HCT116 (cell line): ENCODE measurements at regions not wholly inside any gene's neighbourhood (a gene's known extent, or its start where the extent isn't known, plus 50 kb on each side); places are given as distances from the start of the nearest gene placed in this dataset.

Source experiments
- ATAC-seq: fragments of 200-7000 bp; cut with Tn5 transposase; 2 replicates; pipeline ENCODE4 v1.9.1; 2020; ENCODE audit warnings: mild to moderate bottlenecking, moderate library complexity
- BruUV-seq: library from RNA; stranded (reverse); fragments of 400-500 nt; replicated peaks from 2 replicates; lab custom pipeline; 2021; lab: Mats Ljungman, UMichigan
- CTCF ChIA-PET: fragments of 300-600 bp; sonication (Branson Sonifier 250); formaldehyde crosslinking; loops from one replicate; lab custom pipeline; 2021; ENCODE audit warnings: antibody characterized with exemption; lab: Charles Lee
- POLR2A ChIA-PET: fragments of 300-600, 350-600 bp; sonication (Branson Sonifier 250); formaldehyde crosslinking; loops from one replicate; lab custom pipeline; 2021; ENCODE audit warnings: antibody characterized with exemption; lab: Charles Lee
- RAD21 ChIA-PET, 2 experiments: fragments of 300-600 bp; sonication (Branson Sonifier 250); formaldehyde crosslinking; loops; one replicate each; lab custom pipeline; 2023; ENCODE audit warnings: low total read pairs in 2 of 2; ENCODE audit not compliant: uncharacterized antibody in 2 of 2, unreplicated experiment in 2 of 2, low non-redundant PET in 1 of 2; lab: Charles Lee
- DNase-seq: peaks from one replicate; pipeline ENCODE4 v3.0.0-alpha.2; 2010; ENCODE audit warnings: low read depth, low spot score
- H2AFZ ChIP-seq: fragments of 200-600 bp; shearing (Covaris generic), sonication (generic); 2 replicates; pipeline ENCODE4 v1.6.1; 2017; ENCODE audit warnings: low read depth, mixed run types, mixed read lengths, antibody characterized with exemption, low read length; ENCODE audit not compliant: poor library complexity, severe bottlenecking
- H3K27ac ChIP-seq: 2 replicates; pipeline ENCODE4 v1.5.1; 2012; ENCODE audit warnings: low read depth, low read length
- H3K27me3 ChIP-seq: fragments of 200-600 bp; sonication (generic); 2 replicates; pipeline ENCODE4 v1.6.1; 2016; ENCODE audit warnings: mixed run types, low read length, mixed read lengths; ENCODE audit not compliant: insufficient read depth
- H3K36me3 ChIP-seq, 2 experiments: fragments of 200-500 bp in 1 of 2; fragments of 200-600 bp in 1 of 2; sonication (Bioruptor generic) in 1 of 2; sonication (generic) in 1 of 2; 2 replicates each; pipeline versions ENCODE4 v1.5.1 to v1.6.1; 2014 to 2016; ENCODE audit warnings: low read length in 2 of 2, inconsistent platforms in 1 of 2, mixed read lengths in 1 of 2, mixed run types in 1 of 2; ENCODE audit not compliant: insufficient read depth in 2 of 2, control insufficient read depth in 1 of 2
- H3K4me1 ChIP-seq, 2 experiments: fragments of 200-600 bp in 1 of 2; sonication (generic) in 1 of 2; 2 replicates each; pipeline versions ENCODE4 v1.5.1 to v1.6.1; 2012 to 2017; ENCODE audit warnings: low read length in 2 of 2, inconsistent platforms in 1 of 2, mild to moderate bottlenecking in 1 of 2, mixed read lengths in 1 of 2, mixed run types in 1 of 2, moderate library complexity in 1 of 2; ENCODE audit not compliant: insufficient read depth in 2 of 2, control insufficient read depth in 1 of 2
- H3K4me2 ChIP-seq: fragments of 200-600 bp; sonication (generic); 2 replicates; pipeline ENCODE4 v1.6.1; 2017; ENCODE audit warnings: mixed run types, low read length, mixed read lengths
- H3K4me3 ChIP-seq, 2 experiments: fragments of 200-600 bp in 1 of 2; sonication (generic) in 1 of 2; replicated peaks in 1 of 2; 2 replicates each; pipeline ENCODE4 v1.5.1; 2011 to 2016; ENCODE audit warnings: low read length in 2 of 2, control low read depth in 1 of 2, low read depth in 1 of 2, mild to moderate bottlenecking in 1 of 2, mixed read lengths in 1 of 2, mixed run types in 1 of 2
- H3K79me2 ChIP-seq: fragments of 200-600 bp; sonication (generic); 2 replicates; pipeline ENCODE4 v1.6.1; 2017; ENCODE audit warnings: mild to moderate bottlenecking, mixed run types, low read length, moderate library complexity, mixed read lengths; ENCODE audit not compliant: insufficient read depth
- H3K9ac ChIP-seq: fragments of 200-600 bp; sonication (generic); 2 replicates; pipeline ENCODE4 v1.6.1; 2016; ENCODE audit warnings: low read length, mixed read lengths
- H3K9me2 ChIP-seq: fragments of 200-600 bp; sonication (generic), shearing (Covaris generic); 2 replicates; pipeline ENCODE4 v1.6.1; 2017; ENCODE audit warnings: mixed run types, mild to moderate bottlenecking, moderate library complexity; ENCODE audit not compliant: insufficient read depth
- H3K9me3 ChIP-seq, 2 experiments: fragments of 200-500 bp in 1 of 2; fragments of 200-600 bp in 1 of 2; sonication (Bioruptor generic) in 1 of 2; sonication (generic) in 1 of 2; 2 replicates each; pipeline ENCODE4 v1.6.1; 2014 to 2017; ENCODE audit warnings: low read length in 2 of 2, mixed read lengths in 2 of 2, inconsistent platforms in 1 of 2, low read depth in 1 of 2, mild to moderate bottlenecking in 1 of 2, mixed run types in 1 of 2, moderate library complexity in 1 of 2; ENCODE audit not compliant: control insufficient read depth in 1 of 2, insufficient read depth in 1 of 2
- H4K20me1 ChIP-seq: fragments of 200-600 bp; sonication (generic), shearing (Covaris generic); 2 replicates; pipeline ENCODE4 v1.6.1; 2017; ENCODE audit warnings: mixed run types, mild to moderate bottlenecking, moderate library complexity; ENCODE audit not compliant: insufficient read depth
- EGR1 ChIP-seq: IDR thresholded peaks from 2 replicates; pipeline ENCODE4 v1.6.1; 2012; ENCODE audit warnings: low read depth
- ELF1 ChIP-seq: IDR thresholded peaks from 2 replicates; pipeline ENCODE4 v1.6.1; 2012; ENCODE audit warnings: low read depth, borderline replicate concordance
- FOSL1 ChIP-seq: IDR thresholded peaks from 2 replicates; pipeline ENCODE4 v1.6.1; 2012; ENCODE audit warnings: low read depth
- POLR2A ChIP-seq: IDR thresholded peaks from 2 replicates; pipeline ENCODE4 v1.7.0; 2011; ENCODE audit warnings: borderline replicate concordance; ENCODE audit not compliant: insufficient read depth, insufficient read length; ENCODE audit errors: extremely low read depth
- POLR2AphosphoS5 ChIP-seq: IDR thresholded peaks from 2 replicates; pipeline ENCODE4 v1.6.1; 2011; ENCODE audit warnings: mild to moderate bottlenecking, low read depth, low read length, moderate library complexity
- RAD21 ChIP-seq: IDR thresholded peaks from 2 replicates; pipeline ENCODE4 v1.6.1; 2012; ENCODE audit warnings: low read depth, mild to moderate bottlenecking
- SIN3A ChIP-seq: IDR thresholded peaks from 2 replicates; pipeline ENCODE4 v1.6.1; 2012; ENCODE audit warnings: low read depth
- SP1 ChIP-seq: IDR thresholded peaks from 2 replicates; pipeline ENCODE4 v1.6.1; 2012; ENCODE audit warnings: low read depth
- YY1 ChIP-seq: IDR thresholded peaks from 2 replicates; pipeline ENCODE4 v1.6.1; 2011; ENCODE audit warnings: low read length, low read depth, moderate library complexity, mild to moderate bottlenecking; ENCODE audit not compliant: insufficient replicate concordance; ENCODE audit errors: extremely low read depth
- ZFX ChIP-seq: fragments of 450-650 bp; IDR thresholded peaks from 2 replicates; pipeline ENCODE4 v1.6.1; 2017
- intact Hi-C: fragments of 100-400 bp; cut with micrococcal nuclease; formaldehyde crosslinking; loops from 2 replicates; pipeline ENCODE4 v1.10.0; 2022
- TF ChIP-seq, protein P1 (sequence below): IDR thresholded peaks from 2 replicates; pipeline ENCODE4 v1.6.1; 2012; ENCODE audit warnings: low read depth
- TF ChIP-seq, protein P2 (sequence below): IDR thresholded peaks from 2 replicates; pipeline ENCODE4 v1.6.1; 2012
- TF ChIP-seq, protein P3 (sequence below): IDR thresholded peaks from 2 replicates; pipeline ENCODE4 v1.6.1; 2012
- TF ChIP-seq, protein P4 (sequence below): IDR thresholded peaks from 2 replicates; pipeline ENCODE4 v1.6.1; 2011; ENCODE audit warnings: mild to moderate bottlenecking, low read length, moderate library complexity; ENCODE audit not compliant: insufficient replicate concordance; ENCODE audit errors: extremely low read depth
- TF ChIP-seq, protein P5 (sequence below), 3 experiments: fragments of 200-600 bp in 1 of 3; sonication (generic) in 1 of 3; IDR thresholded peaks in 2 of 3; conservative IDR thresholded peaks in 1 of 3; 2 replicates each; pipeline ENCODE4 v1.5.1; 2012 to 2017; ENCODE audit warnings: low read depth in 2 of 3, low read length in 2 of 3, antibody characterized with exemption in 1 of 3, borderline replicate concordance in 1 of 3, control low read depth in 1 of 3, mild to moderate bottlenecking in 1 of 3, mixed read lengths in 1 of 3, mixed run types in 1 of 3, moderate library complexity in 1 of 3; ENCODE audit not compliant: insufficient read depth in 1 of 3

DNA sequence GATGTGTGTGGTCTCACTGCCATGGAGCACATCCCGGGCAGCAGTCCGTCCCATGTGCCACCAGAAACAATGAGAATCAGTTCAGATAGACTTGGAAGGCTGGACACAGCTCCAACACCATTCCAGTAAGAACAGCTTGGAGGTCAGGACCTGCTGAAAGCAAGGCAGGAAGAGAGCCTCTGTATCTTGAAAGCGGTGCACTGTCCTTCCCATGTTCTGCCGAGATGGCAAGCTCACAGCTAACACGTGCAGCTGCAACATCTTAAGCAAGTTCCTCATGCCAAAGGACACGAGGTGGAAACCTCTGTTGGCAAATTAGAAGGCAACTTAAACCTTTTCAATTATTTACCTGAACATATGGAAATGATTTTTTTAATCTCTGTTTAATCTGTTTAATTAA, 175.4 kb downstream of the DLEU7 start (continued):
- no peak for TF ChIP-seq SP1
- TF ChIP-seq, protein P1, sequence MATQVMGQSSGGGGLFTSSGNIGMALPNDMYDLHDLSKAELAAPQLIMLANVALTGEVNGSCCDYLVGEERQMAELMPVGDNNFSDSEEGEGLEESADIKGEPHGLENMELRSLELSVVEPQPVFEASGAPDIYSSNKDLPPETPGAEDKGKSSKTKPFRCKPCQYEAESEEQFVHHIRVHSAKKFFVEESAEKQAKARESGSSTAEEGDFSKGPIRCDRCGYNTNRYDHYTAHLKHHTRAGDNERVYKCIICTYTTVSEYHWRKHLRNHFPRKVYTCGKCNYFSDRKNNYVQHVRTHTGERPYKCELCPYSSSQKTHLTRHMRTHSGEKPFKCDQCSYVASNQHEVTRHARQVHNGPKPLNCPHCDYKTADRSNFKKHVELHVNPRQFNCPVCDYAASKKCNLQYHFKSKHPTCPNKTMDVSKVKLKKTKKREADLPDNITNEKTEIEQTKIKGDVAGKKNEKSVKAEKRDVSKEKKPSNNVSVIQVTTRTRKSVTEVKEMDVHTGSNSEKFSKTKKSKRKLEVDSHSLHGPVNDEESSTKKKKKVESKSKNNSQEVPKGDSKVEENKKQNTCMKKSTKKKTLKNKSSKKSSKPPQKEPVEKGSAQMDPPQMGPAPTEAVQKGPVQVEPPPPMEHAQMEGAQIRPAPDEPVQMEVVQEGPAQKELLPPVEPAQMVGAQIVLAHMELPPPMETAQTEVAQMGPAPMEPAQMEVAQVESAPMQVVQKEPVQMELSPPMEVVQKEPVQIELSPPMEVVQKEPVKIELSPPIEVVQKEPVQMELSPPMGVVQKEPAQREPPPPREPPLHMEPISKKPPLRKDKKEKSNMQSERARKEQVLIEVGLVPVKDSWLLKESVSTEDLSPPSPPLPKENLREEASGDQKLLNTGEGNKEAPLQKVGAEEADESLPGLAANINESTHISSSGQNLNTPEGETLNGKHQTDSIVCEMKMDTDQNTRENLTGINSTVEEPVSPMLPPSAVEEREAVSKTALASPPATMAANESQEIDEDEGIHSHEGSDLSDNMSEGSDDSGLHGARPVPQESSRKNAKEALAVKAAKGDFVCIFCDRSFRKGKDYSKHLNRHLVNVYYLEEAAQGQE: no peak

DNA sequence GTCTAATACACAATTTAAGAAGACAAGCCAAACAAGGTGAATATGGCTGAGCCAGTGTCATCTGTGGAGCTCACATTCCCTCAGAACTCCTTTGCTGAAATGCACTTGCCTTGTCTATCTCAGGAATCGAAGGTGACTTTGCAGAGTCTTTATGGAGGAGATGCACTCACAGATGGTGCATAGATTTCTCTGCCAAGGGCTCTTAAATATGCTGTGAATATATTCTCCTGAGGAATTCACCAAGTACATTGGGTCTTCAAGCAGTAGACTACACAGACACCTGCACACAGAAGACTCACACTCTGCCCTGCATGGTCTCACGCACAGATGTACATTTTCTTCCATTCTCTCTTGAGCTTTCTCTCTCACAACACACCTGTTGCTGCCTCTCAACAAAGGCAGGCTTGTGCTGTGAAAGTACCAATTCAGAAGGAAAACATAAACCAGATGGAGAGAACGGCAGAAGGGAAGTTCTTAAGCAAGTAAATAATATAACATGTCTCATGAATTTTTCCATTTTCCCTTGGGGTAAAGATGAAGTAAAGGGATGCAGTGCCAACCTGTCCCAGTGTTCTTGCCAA, 174.7 kb downstream of the DLEU7 start:
- Histone ChIP-seq H3K27me3 (no peaks in the 10 kb centered on the region), H3K4me1 (0 out of 4 replicates have a peak, but pooled peaks cover 0 to 4% of the 10 kb centered on the region in 2 experiments), H4K20me1 (no peaks in the 10 kb centered on the region), H3K4me2 (no peak overlapping the region), H3K36me3 (no peaks in the 10 kb centered on the region), H3K27ac (no peak overlapping the region), H3K4me3 (no peak overlapping the region), H3K79me2 (no peaks in the 10 kb centered on the region), H3K9me2 (no peaks in the 10 kb centered on the region), H2AFZ (no peak overlapping the region), H3K9ac (no peak overlapping the region), H3K9me3 (no peaks in the 10 kb centered on the region)
- TF ChIP-seq SIN3A (no peak), POLR2A (no peak), SP1 (no peak), RAD21 (no peak), EGR1 (no peak), ZFX (no peak), YY1 (no peak), FOSL1 (no peak), POLR2AphosphoS5 (no peak), ELF1 (no peak)
- TF ChIP-seq, protein P2, sequence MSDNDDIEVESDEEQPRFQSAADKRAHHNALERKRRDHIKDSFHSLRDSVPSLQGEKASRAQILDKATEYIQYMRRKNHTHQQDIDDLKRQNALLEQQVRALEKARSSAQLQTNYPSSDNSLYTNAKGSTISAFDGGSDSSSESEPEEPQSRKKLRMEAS: no peak
- TF ChIP-seq, protein P3, sequence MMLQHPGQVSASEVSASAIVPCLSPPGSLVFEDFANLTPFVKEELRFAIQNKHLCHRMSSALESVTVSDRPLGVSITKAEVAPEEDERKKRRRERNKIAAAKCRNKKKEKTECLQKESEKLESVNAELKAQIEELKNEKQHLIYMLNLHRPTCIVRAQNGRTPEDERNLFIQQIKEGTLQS: no peak
- TF ChIP-seq, protein P4, sequence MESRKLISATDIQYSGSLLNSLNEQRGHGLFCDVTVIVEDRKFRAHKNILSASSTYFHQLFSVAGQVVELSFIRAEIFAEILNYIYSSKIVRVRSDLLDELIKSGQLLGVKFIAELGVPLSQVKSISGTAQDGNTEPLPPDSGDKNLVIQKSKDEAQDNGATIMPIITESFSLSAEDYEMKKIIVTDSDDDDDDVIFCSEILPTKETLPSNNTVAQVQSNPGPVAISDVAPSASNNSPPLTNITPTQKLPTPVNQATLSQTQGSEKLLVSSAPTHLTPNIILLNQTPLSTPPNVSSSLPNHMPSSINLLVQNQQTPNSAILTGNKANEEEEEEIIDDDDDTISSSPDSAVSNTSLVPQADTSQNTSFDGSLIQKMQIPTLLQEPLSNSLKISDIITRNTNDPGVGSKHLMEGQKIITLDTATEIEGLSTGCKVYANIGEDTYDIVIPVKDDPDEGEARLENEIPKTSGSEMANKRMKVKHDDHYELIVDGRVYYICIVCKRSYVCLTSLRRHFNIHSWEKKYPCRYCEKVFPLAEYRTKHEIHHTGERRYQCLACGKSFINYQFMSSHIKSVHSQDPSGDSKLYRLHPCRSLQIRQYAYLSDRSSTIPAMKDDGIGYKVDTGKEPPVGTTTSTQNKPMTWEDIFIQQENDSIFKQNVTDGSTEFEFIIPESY: no peak
- TF ChIP-seq, protein P5, sequence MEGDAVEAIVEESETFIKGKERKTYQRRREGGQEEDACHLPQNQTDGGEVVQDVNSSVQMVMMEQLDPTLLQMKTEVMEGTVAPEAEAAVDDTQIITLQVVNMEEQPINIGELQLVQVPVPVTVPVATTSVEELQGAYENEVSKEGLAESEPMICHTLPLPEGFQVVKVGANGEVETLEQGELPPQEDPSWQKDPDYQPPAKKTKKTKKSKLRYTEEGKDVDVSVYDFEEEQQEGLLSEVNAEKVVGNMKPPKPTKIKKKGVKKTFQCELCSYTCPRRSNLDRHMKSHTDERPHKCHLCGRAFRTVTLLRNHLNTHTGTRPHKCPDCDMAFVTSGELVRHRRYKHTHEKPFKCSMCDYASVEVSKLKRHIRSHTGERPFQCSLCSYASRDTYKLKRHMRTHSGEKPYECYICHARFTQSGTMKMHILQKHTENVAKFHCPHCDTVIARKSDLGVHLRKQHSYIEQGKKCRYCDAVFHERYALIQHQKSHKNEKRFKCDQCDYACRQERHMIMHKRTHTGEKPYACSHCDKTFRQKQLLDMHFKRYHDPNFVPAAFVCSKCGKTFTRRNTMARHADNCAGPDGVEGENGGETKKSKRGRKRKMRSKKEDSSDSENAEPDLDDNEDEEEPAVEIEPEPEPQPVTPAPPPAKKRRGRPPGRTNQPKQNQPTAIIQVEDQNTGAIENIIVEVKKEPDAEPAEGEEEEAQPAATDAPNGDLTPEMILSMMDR (IDR thresholded peaks at IDR 0.05 in 2 of 3, conservative IDR thresholded peaks at IDR 0.05 in 1 of 3; ENCODE audit: borderline replicate concordance in 1 of 3, insufficient read depth in 1 of 3, low read depth in 2 of 3, low read length in 2 of 3): no peak
- POLR2A ChIA-PET: no interaction called here
- no TSS peak for BruUV-seq
- CTCF ChIA-PET: no interaction called here
- RAD21 ChIA-PET: no interaction called here
- DNase-seq (no peak), ATAC-seq (no peak)
- intact Hi-C loops: no loop called here
